Skeletal muscle tissue (tissue), 3 donors: ENCODE measurements at regions not wholly inside any gene's neighbourhood (a gene's known extent, or its start where the extent isn't known, plus 50 kb on each side); places are given as distances from the start of the nearest gene placed in this dataset.

Experiments
- H3K27ac ChIP-seq: one replicate; pipeline ENCODE4 v1.7.0; 2013; ENCODE audit warnings: mild to moderate bottlenecking, low read depth, low read length, inconsistent platforms
- H3K27me3 ChIP-seq, 3 donors: one replicate each; pipeline ENCODE4 v1.7.0; 2013; ENCODE audit warnings: low read length in 3 of 3; ENCODE audit not compliant: control insufficient read depth in 3 of 3, insufficient read depth in 3 of 3
- H3K36me3 ChIP-seq, 3 donors: one replicate each; pipeline ENCODE4 v1.7.0; 2013; ENCODE audit warnings: low read length in 3 of 3; ENCODE audit not compliant: control insufficient read depth in 3 of 3, insufficient read depth in 3 of 3
- H3K4me1 ChIP-seq, 3 donors: one replicate each; pipeline ENCODE4 v1.7.0; 2013; ENCODE audit warnings: low read length in 3 of 3, mild to moderate bottlenecking in 3 of 3; ENCODE audit not compliant: control insufficient read depth in 3 of 3, insufficient read depth in 3 of 3
- H3K4me3 ChIP-seq, 3 donors: one replicate each; pipeline ENCODE4 v1.7.0; 2013; ENCODE audit warnings: low read length in 3 of 3
- H3K9ac ChIP-seq, 3 donors: one replicate each; pipeline ENCODE4 v1.7.0; 2013; ENCODE audit warnings: low read length in 3 of 3, mild to moderate bottlenecking in 3 of 3, moderate library complexity in 2 of 3, low read depth in 1 of 3
- H3K9me3 ChIP-seq, 3 donors: one replicate each; pipeline ENCODE4 v1.7.0; 2013; ENCODE audit warnings: low read length in 3 of 3; ENCODE audit not compliant: control insufficient read depth in 3 of 3
- donor health status: Osteomylitis.

DNA sequence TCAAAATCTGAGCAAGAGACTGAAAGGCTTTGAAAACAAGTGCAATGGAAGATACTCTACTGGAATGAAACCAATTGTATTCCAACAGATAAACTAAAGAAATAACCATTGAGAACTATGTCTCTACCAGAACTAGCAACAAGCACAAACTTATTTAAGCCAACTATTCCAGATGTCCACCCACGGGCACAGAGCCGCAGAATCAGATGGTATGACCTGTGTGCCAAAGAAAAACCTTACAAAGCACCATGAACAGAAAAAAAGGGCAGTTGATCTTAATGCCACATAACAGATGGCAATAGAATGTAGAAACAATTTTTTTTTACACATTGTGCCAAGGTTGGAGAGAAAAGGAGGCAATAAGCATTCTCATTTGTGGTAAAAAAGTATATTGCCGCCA lies 269.3 kb upstream of the ADGRL3 start:
- Histone ChIP-seq H3K9ac (no peak overlapping the region), H3K36me3 (no peaks in the 10 kb centered on the region), H3K27ac (no peak overlapping the region), H3K4me3 (no peak overlapping the region), H3K9me3 (no peaks in the 10 kb centered on the region), H3K27me3 (no peaks in the 10 kb centered on the region), H3K4me1 (no peaks in the 10 kb centered on the region)

DNA sequence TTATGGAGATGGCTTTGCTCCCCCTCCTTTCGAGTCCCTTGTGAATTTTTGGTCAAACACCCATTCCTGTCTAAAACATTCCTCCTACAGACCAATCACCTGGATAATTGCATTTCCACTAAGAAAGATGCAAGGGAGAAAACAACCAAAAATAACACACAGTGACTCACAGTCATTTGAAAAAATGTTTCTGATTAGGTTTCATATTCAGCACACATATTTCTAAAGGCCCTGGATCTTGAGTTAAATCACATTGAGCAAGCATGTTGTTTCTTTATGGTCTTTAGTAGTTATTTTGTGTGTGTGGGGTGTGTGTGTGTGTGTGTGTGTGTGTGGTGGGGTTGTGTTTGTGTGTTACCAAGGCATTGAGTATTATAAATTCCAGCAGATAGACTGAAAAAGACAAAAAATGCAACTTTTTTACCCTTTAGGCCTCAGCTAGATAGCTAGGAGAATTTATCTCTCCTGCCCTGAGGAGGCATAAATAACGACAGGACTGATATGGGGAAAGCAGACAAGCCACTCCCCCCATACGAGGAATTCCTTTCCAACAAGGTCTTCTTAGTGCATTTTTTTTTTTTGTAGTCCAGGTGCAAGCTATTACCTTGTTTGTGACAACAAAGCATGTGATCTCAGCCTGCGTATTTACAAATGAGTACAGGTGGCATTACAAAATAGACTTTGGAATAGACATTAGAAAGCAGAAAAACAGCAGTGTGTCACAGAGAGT lies 265.4 kb upstream of the ADGRL3 start:
- no peaks in the 10 kb centered on the region for H3K36me3 ChIP-seq
- no peak overlapping the region for H3K9ac ChIP-seq
- H3K4me3 ChIP-seq = no peak overlapping the region
- no peaks in the 10 kb centered on the region for H3K27me3 ChIP-seq
- H3K9me3 ChIP-seq = no peaks in the 10 kb centered on the region
- no peak overlapping the region for H3K27ac ChIP-seq
- no peaks in the 10 kb centered on the region for H3K4me1 ChIP-seq

DNA sequence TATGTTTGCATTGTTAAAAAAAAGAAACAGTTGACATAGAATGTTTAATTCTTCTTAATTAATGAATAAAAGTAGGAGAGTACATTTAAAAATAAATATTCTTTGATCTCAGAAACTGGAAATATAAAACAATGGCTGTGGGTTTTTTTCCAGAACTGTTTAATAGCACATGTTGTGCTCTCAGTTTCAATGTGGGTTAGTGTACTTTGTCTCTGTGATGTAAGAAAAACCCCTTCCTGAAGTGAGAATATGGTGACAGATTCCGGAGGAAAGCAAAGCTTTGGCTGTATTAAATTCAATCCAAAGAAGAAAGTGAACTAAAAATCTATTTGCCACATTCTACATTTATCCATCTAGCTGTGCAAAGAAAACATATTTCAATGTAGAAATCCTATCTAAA lies 261.9 kb upstream of the ADGRL3 start:
- no peak overlapping the region for H3K9ac ChIP-seq
- H3K9me3 ChIP-seq = no peaks in the 10 kb centered on the region
- H3K27me3 ChIP-seq = no peaks in the 10 kb centered on the region
- H3K36me3 ChIP-seq = no peaks in the 10 kb centered on the region
- H3K27ac ChIP-seq = no peak overlapping the region
- no peak overlapping the region for H3K4me3 ChIP-seq
- no peaks in the 10 kb centered on the region for H3K4me1 ChIP-seq

DNA sequence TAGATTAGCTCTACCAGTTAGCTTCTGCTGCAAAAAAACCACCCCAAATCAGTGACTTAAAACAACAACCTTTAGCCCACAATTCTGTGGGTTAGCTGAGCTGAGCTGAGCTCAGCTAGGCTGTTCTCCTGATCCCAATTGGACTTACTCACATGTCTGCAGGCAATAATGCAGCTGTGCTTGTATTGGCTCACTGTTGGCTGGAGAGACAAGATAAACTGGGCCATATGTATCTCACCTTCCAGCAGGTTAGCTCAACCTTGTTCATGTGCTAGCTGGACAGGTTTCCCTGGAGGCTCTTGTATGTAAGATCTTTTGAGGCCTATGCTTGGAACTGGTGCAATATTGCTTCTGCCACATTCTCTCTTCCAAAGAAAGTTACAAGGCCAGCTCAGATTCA lies 261.5 kb upstream of the ADGRL3 start:
- no peaks in the 10 kb centered on the region for H3K27me3 ChIP-seq
- no peak overlapping the region for H3K27ac ChIP-seq
- no peaks in the 10 kb centered on the region for H3K9me3 ChIP-seq
- no peaks in the 10 kb centered on the region for H3K36me3 ChIP-seq
- H3K4me1 ChIP-seq = no peaks in the 10 kb centered on the region
- no peak overlapping the region for H3K9ac ChIP-seq
- H3K4me3 ChIP-seq = no peak overlapping the region

DNA sequence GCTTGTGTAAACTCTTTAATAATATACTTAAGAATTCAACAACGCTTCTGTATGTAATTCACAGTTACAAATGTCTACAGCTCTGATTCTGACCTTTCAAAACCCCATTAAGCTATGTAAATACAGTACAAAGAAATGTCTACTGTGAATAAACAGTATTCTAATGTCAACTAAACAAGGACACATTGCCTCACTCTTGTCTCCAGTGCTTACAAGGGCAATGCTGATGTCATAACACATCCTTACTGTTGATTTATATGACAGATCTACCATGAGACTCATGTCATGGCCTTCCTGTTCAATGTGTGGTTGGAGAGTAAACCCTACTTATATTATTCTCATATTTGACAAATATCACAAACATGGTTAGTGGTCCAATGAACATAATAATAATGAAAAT lies 256.1 kb upstream of the ADGRL3 start:
- Histone ChIP-seq H3K9me3 (no peaks in the 10 kb centered on the region), H3K27me3 (no peaks in the 10 kb centered on the region), H3K4me1 (no peaks in the 10 kb centered on the region), H3K9ac (no peak overlapping the region), H3K36me3 (no peaks in the 10 kb centered on the region), H3K4me3 (no peak overlapping the region), H3K27ac (no peak overlapping the region)

DNA sequence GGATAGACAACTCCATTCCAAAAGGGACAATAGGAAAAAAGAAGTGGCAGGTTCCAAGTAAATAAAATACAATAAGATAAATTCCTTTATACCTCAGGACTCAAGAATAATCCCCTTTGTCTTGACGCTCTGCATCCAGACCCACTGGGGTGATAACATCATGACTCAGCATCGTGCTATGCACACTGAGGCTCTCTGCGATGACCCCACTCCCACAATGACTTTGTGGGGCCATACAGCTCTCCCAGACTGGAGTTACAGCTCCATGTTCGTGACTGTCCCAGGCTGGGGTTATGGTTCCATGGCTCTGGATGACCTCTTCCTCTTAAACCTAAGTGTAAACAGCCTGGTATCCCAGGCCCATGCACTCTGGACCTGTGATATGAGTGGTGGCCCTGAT lies 254.5 kb upstream of the ADGRL3 start:
- H3K36me3 ChIP-seq = no peaks in the 10 kb centered on the region
- no peaks in the 10 kb centered on the region for H3K4me1 ChIP-seq
- H3K27ac ChIP-seq = no peak overlapping the region
- H3K27me3 ChIP-seq = no peaks in the 10 kb centered on the region
- no peak overlapping the region for H3K4me3 ChIP-seq
- H3K9ac ChIP-seq = no peak overlapping the region
- no peaks in the 10 kb centered on the region for H3K9me3 ChIP-seq

DNA sequence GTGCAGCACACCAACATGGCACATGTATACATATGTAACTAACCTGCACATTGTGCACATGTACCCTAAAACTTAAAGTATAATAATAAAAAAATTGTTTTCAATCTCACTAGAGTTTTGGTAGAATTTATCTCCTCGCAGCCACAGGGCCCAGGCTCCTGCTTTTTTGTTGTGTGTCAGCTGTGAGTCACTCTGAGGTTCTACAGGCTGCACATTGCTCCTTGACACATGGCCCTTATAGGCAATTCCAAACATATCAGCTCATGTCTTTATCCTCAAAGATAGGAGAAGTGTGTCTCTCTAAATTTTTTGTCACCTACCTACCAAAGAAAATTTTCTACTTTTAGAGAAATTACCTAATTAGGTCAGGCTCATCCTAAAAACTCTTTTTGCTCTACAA lies 252.1 kb upstream of the ADGRL3 start:
- Histone ChIP-seq H3K27ac (no peak overlapping the region), H3K4me3 (no peak overlapping the region), H3K9ac (no peak overlapping the region), H3K9me3 (no peaks in the 10 kb centered on the region), H3K27me3 (no peaks in the 10 kb centered on the region), H3K4me1 (no peaks in the 10 kb centered on the region), H3K36me3 (no peaks in the 10 kb centered on the region)

DNA sequence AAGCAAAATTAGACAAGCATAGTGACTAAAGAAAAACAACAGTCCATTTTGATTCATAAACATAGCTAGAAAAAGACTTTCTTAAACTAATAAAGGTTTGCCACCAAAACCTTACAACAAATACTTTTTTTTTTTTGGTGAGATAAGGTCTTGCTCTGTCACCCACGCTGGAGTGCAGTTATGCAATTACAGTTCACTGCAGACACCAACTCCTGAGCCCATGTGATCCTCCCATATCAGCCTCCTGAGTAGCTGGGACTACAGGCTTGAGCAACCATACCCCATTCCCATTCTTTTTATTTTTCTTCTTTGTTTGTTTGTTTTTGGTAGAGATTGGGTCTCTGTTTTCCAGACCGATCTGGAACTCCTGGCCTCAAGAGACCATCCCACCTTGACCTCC lies 247.2 kb upstream of the ADGRL3 start:
- Histone ChIP-seq H3K9ac (no peak overlapping the region), H3K4me3 (no peak overlapping the region), H3K36me3 (no peaks in the 10 kb centered on the region), H3K9me3 (no peaks in the 10 kb centered on the region), H3K27me3 (no peaks in the 10 kb centered on the region), H3K4me1 (no peaks in the 10 kb centered on the region), H3K27ac (no peak overlapping the region)

DNA sequence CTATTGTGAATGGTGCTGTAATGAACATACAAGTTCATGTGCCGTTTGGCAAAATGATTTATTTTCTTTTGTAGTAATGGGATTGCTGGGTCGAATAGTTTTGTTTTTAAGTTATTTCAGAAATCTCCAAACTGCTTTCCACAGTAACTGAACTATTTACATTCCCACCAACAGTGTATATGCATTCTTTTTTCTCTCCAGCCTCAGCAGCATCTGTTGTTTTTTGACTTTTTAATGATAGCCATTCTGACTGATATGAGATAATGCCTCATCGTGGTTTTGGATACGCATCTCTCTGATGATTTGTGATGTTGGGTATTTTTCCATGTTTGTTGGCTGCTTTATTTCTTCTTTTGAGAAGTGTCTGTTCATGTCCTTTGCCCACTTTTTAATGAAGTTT lies 246.3 kb upstream of the ADGRL3 start:
- H3K9me3 ChIP-seq = no peaks in the 10 kb centered on the region
- no peak overlapping the region for H3K4me3 ChIP-seq
- no peak overlapping the region for H3K27ac ChIP-seq
- H3K9ac ChIP-seq = no peak overlapping the region
- no peaks in the 10 kb centered on the region for H3K36me3 ChIP-seq
- no peaks in the 10 kb centered on the region for H3K4me1 ChIP-seq
- H3K27me3 ChIP-seq = no peaks in the 10 kb centered on the region

DNA sequence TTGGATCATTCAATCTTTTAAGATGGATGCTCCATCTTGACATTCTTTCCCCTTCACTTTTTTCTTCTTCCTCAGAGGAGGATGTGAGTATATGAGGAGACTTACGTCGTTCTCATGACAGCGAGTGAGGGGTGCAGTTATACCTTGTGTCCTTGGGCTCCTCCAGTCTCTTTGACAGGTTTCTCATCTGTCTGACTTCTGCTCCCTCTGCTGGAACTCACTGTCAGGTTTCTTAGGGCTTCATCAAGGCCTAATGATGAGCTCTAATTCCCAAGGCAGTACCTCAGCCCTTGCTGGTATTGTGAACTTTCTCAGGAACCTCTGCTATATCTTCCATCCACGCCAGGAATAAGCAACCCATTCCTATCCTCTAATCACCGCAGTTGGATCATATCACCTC lies 237.8 kb upstream of the ADGRL3 start:
- H3K27me3 ChIP-seq = no peaks in the 10 kb centered on the region
- H3K36me3 ChIP-seq = no peaks in the 10 kb centered on the region
- no peak overlapping the region for H3K27ac ChIP-seq
- H3K9me3 ChIP-seq = no peaks in the 10 kb centered on the region
- no peaks in the 10 kb centered on the region for H3K4me1 ChIP-seq
- H3K9ac ChIP-seq = no peak overlapping the region
- no peak overlapping the region for H3K4me3 ChIP-seq

DNA sequence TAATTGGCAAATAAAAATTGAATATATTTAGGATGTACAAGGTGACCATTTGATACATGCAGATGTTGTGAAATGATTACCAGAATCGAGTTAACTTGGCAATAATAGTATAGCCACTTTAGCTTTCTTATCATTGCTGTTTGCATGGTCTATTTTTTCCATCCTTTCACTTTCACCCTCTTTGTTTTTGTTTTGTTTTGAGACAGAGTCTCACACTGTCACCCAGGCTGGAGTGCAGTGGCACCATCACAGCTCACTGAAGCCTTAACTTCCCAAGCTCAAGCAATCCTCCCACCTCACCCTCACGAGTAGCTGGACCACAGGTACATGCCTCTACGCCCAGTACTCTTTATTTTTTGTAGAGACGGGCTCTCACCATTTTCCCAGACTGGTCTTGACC lies 218.6 kb upstream of the ADGRL3 start:
- Histone ChIP-seq H3K9ac (no peak overlapping the region), H3K9me3 (no peaks in the 10 kb centered on the region), H3K36me3 (no peaks in the 10 kb centered on the region), H3K27ac (no peak overlapping the region), H3K27me3 (no peaks in the 10 kb centered on the region), H3K4me1 (no peaks in the 10 kb centered on the region), H3K4me3 (no peak overlapping the region)
